ENCODE measurements at regions not wholly inside any gene's neighbourhood (a gene's known extent, or its start where the extent isn't known, plus 50 kb on each side); places are given as distances from the start of the nearest gene placed in this dataset.
"Not testable (repeated sequence)": the region's sequence is repeated elsewhere in the genome, so short reads cannot be mapped to it uniquely, and the experiment has no call there.

- POLR2A ChIA-PET; H3K9me3 Mint-ChIP-seq; H3K36me3 Mint-ChIP-seq (ENCODE audit: low read depth); CTCF ChIA-PET; H3K4me3 Mint-ChIP-seq; DNase-seq; H3K27me3 Mint-ChIP-seq; H3K4me1 Mint-ChIP-seq; H3K27ac Mint-ChIP-seq: not testable (repeated sequence)
Measured at GRCh38 chr9:41697080-41697479, 432.1 kb downstream of the CNTNAP3B start.

- H3K27me3 Mint-ChIP-seq; DNase-seq; H3K36me3 Mint-ChIP-seq (ENCODE audit: low read depth); POLR2A ChIA-PET; H3K27ac Mint-ChIP-seq; H3K4me3 Mint-ChIP-seq; CTCF ChIA-PET; H3K4me1 Mint-ChIP-seq; H3K9me3 Mint-ChIP-seq: not testable (repeated sequence)
Measured at GRCh38 chr9:41679312-41679711, 449.9 kb downstream of the CNTNAP3B start.

GRCh38 chr9:41663497-41664036 is 465.7 kb downstream of the CNTNAP3B start:
- POLR2A ChIA-PET; CTCF ChIA-PET; H3K36me3 Mint-ChIP-seq (ENCODE audit: low read depth); H3K9me3 Mint-ChIP-seq; H3K27ac Mint-ChIP-seq; H3K4me1 Mint-ChIP-seq; H3K4me3 Mint-ChIP-seq; H3K27me3 Mint-ChIP-seq; DNase-seq: not testable (repeated sequence)

DNA sequence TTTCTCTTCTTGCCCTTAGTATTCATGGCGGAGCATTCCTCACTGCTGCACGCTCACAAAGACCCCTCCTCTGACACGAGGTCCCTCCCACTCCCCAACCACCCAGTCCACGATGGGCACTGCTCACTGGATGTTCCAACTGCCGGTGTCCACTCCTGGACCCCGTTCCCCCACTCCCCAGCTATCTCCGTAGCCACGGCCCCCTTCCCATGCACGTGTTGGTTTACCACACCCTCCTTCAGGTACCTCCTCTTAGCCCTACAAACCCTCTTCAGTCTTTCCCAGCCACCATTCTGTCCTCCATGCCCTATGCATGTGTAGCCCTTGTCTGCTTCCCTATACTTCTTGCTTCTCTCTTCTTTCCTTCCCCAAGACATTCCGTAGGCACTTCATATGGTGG is 469.6 kb upstream of the ZNG1F start:
- H3K27me3 Mint-ChIP-seq; DNase-seq; H3K9me3 Mint-ChIP-seq; POLR2A ChIA-PET; H3K4me3 Mint-ChIP-seq; H3K27ac Mint-ChIP-seq; CTCF ChIA-PET; H3K4me1 Mint-ChIP-seq; H3K36me3 Mint-ChIP-seq (ENCODE audit: low read depth): not testable (repeated sequence)

DNA sequence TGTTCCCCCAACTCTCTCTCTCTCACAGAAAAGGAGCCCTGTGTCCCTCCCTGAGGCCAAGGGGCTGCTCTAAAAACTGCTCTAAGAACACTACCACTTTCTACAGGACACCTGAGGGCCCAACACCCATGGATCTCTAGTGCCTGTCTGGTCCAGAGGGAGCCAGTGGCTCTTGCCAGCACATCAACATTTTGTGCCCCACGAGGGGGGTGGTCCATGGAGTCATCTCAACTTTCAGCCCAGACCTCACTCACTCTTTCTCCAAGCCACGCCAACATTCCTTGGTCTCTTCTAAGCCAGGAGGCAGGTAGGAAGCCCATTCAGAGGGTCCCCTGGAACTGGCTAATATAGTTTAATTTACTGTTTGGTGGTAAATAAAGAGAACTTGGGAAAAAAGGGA is 469.0 kb upstream of the ZNG1F start:
- POLR2A ChIA-PET; H3K4me3 Mint-ChIP-seq; DNase-seq; H3K36me3 Mint-ChIP-seq (ENCODE audit: low read depth); CTCF ChIA-PET; H3K9me3 Mint-ChIP-seq; H3K27ac Mint-ChIP-seq; H3K27me3 Mint-ChIP-seq; H3K4me1 Mint-ChIP-seq: not testable (repeated sequence)

DNA sequence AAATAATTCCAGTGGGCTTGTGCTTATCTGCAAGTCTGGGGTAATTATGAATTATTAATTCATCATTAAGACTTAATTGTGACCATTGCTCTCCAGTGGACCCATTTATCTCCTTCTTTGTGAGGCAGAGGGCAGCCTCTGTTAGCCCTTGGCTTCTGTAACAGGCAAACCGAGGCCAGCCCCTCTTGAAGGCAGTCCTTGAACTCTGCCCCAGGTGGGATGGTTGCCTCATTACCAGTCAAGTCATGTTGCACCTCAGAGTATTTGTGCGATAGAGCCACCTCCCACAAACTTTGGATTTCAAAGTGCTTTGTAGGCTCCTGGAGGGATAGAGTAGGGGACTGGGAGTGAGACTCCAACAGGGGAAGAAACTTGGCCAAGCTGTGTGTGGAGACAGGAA is 468.0 kb upstream of the ZNG1F start:
- H3K4me3 Mint-ChIP-seq; H3K36me3 Mint-ChIP-seq (ENCODE audit: low read depth); CTCF ChIA-PET; POLR2A ChIA-PET; H3K27ac Mint-ChIP-seq; H3K27me3 Mint-ChIP-seq; DNase-seq; H3K9me3 Mint-ChIP-seq; H3K4me1 Mint-ChIP-seq: not testable (repeated sequence)

DNA sequence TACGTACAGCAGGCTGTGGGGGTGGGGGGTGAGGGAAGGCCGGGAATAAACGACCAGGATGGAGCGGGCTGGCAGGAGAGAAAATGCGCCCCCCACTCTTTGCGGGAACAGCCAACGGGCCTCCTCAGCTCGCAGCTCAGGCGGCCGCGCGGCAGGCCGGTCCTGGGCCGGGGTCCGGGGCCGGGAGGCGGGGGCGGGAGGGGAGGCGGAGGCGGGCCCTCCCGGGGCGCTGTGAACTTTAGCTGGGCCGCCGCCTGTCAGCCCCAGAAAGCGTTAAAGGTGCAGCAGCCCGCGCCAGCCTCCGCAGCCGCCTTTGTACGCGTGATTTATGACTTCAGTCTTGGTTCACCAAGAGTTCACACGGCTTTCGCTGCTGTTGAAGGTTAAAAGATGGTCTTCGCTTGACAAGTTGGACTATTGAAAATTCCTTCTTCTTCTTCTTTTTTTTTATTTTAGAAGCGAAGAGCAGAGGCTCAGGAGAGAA is 466.0 kb upstream of the ZNG1F start:
- not testable (repeated sequence) for DNase-seq

DNA sequence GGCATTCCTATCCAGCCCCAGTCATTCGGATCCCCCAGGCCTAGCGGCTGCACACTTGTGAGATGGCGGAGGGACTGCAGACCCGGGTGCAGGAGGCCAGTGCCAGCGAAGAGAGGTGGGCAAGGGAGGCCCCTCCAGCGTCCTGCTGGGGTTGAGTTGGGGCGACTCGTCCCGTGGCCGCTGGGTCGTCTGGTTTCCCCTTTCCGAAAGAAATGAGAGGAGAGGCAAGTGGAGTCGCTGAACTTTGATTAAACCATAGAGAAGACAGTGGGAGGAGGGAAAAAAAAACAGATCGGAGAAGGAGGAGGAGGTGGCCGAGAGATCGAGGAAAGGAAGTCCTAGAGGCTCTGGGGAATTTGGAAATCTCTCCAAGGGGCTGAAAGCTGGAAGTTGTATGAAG is 465.2 kb upstream of the ZNG1F start:
- H3K4me3 Mint-ChIP-seq; H3K36me3 Mint-ChIP-seq (ENCODE audit: low read depth); H3K4me1 Mint-ChIP-seq; H3K27me3 Mint-ChIP-seq; POLR2A ChIA-PET; CTCF ChIA-PET; H3K9me3 Mint-ChIP-seq; H3K27ac Mint-ChIP-seq; DNase-seq: not testable (repeated sequence)

More for the DNA sequence above, 466.0 kb upstream of the ZNG1F start:
- POLR2A ChIA-PET; H3K4me3 Mint-ChIP-seq; CTCF ChIA-PET; H3K27ac Mint-ChIP-seq; H3K4me1 Mint-ChIP-seq; H3K9me3 Mint-ChIP-seq; H3K36me3 Mint-ChIP-seq (ENCODE audit: low read depth); H3K27me3 Mint-ChIP-seq: not testable (repeated sequence)

GRCh38 chr9:41653560-41654340 is 464.6 kb upstream of the ZNG1F start:
- H3K4me3 Mint-ChIP-seq; H3K27ac Mint-ChIP-seq; H3K4me1 Mint-ChIP-seq; DNase-seq; CTCF ChIA-PET; H3K27me3 Mint-ChIP-seq; POLR2A ChIA-PET; H3K9me3 Mint-ChIP-seq; H3K36me3 Mint-ChIP-seq (ENCODE audit: low read depth): not testable (repeated sequence)

- H3K4me3 Mint-ChIP-seq; H3K9me3 Mint-ChIP-seq; POLR2A ChIA-PET; H3K27me3 Mint-ChIP-seq; H3K4me1 Mint-ChIP-seq; DNase-seq; CTCF ChIA-PET; H3K27ac Mint-ChIP-seq; H3K36me3 Mint-ChIP-seq (ENCODE audit: low read depth): not testable (repeated sequence)
Measured at GRCh38 chr9:41652800-41653199, 463.7 kb upstream of the ZNG1F start.

GRCh38 chr9:41652100-41652713 is 463.1 kb upstream of the ZNG1F start:
- DNase-seq; POLR2A ChIA-PET; H3K36me3 Mint-ChIP-seq (ENCODE audit: low read depth); H3K4me1 Mint-ChIP-seq; H3K4me3 Mint-ChIP-seq; H3K27ac Mint-ChIP-seq; H3K9me3 Mint-ChIP-seq; H3K27me3 Mint-ChIP-seq; CTCF ChIA-PET: not testable (repeated sequence)

DNA sequence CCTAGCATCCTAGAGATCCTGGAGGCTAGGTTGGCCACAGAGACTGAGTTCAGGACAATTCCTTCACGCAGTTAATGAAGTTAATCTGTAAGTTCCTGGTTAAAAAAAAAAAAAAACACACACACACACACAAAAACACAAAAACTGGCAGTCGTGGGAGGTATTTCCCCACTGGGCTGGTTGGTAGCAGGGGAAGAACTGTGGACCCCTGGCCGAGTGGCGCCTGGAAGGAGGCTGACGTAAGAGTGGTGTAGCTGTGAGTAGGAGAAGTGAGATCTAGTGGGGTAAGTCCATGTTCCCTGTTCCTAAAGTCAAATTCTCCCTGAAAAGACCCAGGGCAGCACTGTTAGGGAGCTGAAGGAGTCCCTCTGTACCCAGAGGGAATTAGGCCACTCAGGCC is 461.0 kb upstream of the ZNG1F start:
- H3K36me3 Mint-ChIP-seq (ENCODE audit: low read depth); H3K27me3 Mint-ChIP-seq; H3K27ac Mint-ChIP-seq; POLR2A ChIA-PET; H3K4me1 Mint-ChIP-seq; CTCF ChIA-PET; H3K4me3 Mint-ChIP-seq; DNase-seq; H3K9me3 Mint-ChIP-seq: not testable (repeated sequence)

DNA sequence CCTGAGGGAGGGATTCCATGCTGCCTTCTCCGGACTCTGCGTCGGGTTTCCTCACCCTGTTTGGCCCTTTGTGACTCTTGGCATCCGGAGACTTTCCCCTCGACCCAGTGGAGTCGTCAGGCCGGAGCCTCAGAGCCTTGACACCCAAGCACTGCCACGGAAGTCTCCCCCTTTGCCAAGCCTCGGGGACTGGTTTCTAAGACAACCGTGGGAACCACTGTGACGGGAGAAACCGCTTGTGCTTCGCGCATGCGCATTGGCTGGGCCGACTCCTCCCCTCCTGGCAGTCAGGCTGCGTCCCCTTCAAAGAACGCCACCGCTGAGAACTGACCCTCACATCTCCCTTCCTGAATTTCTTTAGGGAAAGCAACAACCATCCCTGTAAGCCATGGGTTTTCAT is 459.4 kb upstream of the ZNG1F start:
- H3K27ac Mint-ChIP-seq; H3K9me3 Mint-ChIP-seq; H3K4me3 Mint-ChIP-seq; H3K36me3 Mint-ChIP-seq (ENCODE audit: low read depth); POLR2A ChIA-PET; DNase-seq; CTCF ChIA-PET; H3K4me1 Mint-ChIP-seq; H3K27me3 Mint-ChIP-seq: not testable (repeated sequence)

GRCh38 chr9:41646246-41646645 is 457.1 kb upstream of the ZNG1F start:
- H3K36me3 Mint-ChIP-seq (ENCODE audit: low read depth); DNase-seq; H3K4me1 Mint-ChIP-seq; CTCF ChIA-PET; H3K9me3 Mint-ChIP-seq; H3K27ac Mint-ChIP-seq; H3K27me3 Mint-ChIP-seq; POLR2A ChIA-PET; H3K4me3 Mint-ChIP-seq: not testable (repeated sequence)
